ENCODE measurements at regions not wholly inside any gene's neighbourhood (a gene's known extent, or its start where the extent isn't known, plus 50 kb on each side); places are given as distances from the start of the nearest gene placed in this dataset.

DNA sequence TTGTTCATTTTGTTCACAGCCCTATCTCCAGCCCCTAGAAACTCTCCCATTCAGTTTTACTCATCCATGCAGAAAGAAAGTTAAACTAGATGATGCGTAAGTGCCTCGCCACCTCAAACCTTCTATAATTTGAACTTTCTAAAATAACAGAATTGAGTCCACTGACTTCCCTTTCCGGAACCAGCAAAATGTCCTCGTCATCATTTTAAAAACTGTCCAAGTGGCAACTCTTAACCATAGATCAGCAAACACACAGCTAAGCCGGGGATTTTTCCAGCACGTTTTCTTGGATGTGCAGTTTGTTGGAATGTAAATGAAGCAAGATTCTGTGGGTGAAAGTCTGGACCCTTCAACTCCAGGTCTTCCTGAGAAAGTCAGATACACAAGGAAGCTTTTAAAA lies 369.7 kb upstream of the ERCC4 start:
- DNase-seq (ENCODE audit: low spot score), result peak; percentile 19
- peak; percentile 70 for FAIRE-seq

DNA sequence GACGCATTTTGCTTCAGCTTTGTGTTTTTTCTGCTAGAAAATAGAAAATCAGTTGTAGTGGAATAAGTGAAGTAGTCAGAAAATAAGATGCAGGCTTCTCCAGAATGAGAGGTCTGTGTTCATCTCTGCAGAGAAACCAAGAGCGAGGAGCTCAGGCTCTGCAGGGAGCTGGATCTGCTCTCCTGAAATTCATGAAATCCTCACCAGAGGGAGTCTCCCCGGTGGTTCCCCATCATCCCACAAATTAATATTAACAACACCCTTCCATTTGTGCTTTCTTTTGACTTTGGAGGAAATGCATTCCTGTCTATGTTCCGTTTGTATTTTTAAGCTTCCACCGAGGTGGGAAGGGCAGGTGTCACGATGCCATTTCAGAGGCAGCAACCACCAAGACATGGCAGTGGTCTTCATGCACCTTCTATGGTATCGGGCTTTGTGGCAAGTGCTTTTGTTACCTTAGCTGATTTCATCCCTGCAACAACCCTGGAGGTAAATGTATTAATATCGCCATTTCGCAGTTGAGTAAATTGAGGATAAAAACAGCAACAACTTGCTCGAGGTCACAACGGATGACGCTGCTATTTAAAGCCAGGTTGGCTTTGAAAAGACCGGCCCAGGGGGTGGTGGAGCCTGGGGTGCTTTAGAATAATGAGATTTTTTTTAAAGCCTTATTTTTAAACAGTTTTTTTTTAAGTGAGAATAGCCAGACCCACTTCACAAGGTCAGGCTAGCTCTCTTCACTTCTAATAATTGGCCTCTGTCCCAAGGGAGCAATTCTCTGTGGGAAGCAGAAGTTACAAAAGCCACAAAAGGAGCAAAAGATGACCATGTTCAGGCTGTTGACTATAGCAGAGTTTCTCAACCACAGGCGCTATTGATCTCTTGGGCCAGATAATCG lies 367.6 kb upstream of the ERCC4 start:
- no peak for DNase-seq (ENCODE audit: low spot score)
- FAIRE-seq, result no peak

DNA sequence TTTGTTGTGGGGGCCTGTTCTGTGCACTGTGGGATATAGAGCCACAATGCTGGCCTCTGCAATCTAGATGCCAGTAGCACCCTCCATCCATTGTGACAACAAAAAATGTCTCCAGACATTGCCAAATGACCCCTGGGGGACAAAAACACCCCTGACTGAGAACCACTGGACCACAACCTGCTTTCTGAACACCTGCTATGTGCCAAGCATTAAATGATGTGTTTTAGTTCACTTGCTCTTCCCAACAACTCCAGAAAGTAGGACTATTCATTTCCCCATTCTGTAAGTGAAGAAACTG lies 367.0 kb upstream of the ERCC4 start:
- FAIRE-seq (no peak), DNase-seq (ENCODE audit: low spot score) (no peak)

DNA sequence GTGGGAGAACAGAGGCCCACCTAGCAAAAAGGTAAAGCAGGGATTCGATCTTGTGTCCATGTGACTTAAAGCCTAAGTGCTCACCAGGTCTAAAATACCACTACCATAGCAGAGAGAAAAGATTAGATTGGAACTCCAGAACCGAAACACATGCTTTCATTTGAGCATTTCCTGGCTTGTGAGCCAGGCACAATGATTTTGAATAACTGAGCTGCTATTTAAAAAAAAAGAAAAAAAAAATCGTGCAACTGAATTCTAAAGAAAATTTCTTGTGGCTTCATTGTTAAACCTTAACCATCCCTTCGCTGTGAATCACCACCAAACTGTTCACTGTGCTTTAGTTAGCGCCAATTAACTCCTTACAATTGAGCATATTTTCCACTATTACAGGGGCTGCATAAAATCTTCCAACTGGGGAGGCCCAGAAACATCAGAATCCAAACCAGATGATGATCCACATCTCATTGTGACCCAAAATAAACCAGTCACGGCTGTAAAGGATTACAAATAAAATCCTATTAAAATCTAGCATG lies 366.4 kb upstream of the ERCC4 start:
- DNase-seq (ENCODE audit: low spot score) (peak; percentile 31), FAIRE-seq (peak; percentile 90)

DNA sequence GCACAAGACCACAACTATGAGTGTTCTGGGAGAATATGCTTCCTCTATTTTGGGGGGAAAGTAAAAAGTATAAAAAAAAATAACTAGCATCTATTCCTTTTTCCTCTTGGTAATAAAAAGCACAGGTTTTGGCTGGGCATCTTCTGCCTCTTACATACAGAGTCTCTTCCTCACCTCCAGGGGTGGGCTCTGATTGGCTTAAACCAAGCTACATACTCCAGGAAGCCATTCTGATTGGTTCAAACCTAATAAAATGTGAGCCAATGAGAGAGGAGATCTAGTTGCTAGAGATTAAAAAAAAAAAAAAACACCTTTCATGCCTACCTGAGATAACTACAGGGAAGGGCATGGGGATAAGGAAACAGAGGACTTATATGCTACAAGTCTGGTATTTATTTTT lies 365.9 kb upstream of the ERCC4 start:
- DNase-seq (ENCODE audit: low spot score) (peak; percentile 5), FAIRE-seq (no peak)

DNA sequence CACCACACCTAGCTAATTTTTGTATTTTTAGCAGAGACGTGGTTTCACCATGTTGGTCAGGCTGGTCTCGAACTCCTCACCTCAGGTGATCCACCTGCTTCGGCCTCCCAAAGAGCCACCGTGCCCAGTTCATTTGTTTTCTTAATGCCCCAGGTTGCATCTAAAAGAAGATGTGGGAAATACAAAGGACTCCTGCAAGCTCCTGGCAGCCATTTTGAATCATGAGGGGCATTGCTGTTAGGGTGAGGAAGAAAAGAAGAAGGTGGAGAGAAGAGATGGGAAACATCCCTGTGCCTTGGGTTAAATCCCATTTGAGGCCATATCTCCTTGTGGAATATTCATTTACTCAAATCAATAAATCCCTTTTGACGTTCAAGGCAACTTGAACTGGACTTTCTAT lies 365.3 kb upstream of the ERCC4 start:
- DNase-seq (ENCODE audit: low spot score) (no peak), FAIRE-seq (no peak)

DNA sequence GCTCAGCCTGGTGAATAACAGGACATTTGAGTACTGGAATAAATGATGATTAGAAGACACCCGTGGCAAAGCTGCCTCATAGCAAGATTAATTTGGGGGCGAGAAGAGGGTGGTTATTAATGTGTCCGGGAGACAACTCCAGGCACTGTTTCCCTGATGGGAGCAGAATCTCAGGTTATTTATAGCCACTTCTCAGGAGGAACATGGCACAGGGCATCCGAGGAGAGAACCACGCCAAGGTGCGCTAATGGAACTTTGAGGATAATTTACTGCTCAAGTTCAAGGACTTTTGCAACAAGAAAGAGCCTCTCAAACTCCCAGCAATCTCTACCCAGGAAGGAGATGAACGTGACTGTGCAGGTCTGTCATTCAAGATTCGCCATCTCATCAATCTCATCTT lies 362.5 kb upstream of the ERCC4 start:
- DNase-seq (ENCODE audit: low spot score), result no peak
- FAIRE-seq, result no peak

DNA sequence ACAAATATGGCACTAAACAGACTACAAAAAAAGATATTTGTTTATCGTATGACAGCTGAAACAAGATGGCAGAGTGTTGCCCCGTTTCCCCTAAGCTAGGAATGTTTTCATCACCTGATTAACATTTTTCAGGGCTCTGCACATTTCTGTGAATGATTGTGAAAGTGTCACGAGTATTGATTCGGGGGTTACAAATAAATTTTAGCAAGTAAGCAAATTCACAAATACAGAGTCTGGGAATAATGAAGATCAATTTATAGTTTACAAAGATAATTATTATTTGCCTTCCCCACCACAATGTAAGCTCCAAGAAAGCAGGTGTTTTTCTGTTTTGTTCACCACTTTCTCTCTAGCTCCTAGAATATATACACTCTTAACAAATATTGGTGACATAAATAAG lies 361.2 kb upstream of the ERCC4 start:
- no peak for FAIRE-seq
- DNase-seq (ENCODE audit: low spot score), result no peak

DNA sequence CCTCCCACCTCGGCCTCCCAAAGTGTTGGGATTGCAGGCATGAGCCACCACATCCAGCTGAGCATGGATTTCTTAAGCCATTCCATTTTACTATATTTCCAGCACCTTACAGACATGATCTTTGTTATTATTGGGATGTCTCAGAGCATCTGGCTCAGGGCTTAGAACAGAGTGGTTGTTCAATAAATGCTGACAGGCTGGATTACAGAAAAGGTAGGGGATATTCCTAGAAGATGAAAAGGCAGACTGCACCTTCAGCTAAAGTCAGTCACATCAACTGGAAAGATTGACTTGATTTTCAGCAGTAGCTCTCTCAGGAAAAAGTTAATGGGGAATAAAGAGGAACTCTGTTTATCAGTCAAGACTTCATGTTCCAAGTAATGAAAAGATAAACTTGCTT lies 360.3 kb upstream of the ERCC4 start:
- FAIRE-seq (no peak), DNase-seq (ENCODE audit: low spot score) (no peak)

DNA sequence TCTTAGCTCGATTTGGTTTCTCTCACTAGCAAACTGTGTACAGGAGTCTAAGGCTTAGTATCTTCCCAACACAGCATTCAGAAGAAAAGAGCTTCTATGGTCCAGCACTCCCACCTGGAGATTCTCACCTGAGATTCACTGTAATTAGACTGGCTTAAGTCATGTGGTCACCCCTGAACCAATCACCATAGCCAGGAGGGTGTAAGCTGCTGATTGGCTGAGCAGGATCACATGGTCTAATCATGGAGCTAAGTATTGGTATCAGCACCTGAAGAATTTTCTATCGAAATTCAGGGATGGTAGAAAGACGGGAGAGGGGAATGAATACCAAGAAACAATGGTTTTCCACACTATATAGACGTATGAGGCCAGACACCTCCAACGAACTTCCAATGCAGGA lies 359.8 kb upstream of the ERCC4 start:
- no peak for FAIRE-seq
- no peak for DNase-seq (ENCODE audit: low spot score)

DNA sequence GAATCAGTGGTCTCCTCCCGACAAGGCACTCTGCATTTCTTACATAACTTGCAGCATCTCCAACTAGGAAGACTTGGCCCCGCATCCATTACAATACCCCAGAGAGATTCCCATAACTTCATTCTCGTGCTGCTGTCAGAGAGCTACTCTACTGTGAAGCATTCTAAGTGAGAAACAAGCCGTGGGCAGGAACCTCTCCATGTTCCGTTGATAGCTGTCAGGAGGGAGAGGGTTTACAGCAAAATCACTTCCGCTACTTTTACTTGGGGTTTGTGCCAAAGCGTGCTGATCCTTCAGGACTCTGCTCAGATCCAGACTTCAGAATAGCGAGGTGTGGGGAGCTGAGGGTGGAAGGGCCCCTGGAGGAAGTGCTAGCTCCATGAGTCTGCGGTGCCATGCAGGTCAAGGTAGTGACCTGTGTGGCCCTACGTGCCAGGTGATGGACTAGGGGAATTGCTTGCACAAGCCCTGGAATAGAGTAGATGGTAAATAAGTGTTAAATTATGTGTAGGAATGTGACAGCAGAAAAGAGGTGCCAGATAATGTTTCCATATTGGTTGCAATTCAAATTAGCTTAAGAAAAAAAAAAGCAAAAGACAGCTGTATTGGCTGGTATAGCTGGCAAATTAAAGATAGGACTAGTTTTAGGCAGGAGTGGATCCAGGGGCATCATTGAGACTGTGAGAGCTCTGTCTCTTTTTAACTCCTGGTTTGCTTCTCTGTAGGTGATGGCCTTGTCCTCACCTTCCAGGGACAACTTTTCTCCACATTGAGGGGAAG lies 358.5 kb upstream of the ERCC4 start:
- DNase-seq (ENCODE audit: low spot score) (no peak), FAIRE-seq (no peak)

DNA sequence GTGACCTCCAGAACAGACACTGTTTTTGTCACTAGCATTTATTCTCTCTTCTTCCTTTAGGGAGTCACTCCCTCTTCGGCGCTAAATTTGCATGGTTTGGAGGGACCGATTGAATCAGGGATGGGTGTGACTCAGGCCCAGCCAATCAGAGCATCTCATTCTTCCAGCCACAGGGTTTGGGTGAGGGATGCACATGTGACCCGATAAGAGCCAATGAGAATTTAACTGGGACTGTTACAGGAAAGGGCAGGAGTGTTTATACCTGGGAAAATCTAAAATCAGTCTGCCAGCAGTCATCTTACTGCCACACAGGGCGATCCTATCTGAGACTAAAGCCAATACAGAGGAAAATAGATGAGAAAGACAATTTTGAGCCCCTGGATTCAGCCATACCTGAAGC lies 351.2 kb upstream of the ERCC4 start:
- DNase-seq (ENCODE audit: low spot score), result no peak
- FAIRE-seq, result no peak

DNA sequence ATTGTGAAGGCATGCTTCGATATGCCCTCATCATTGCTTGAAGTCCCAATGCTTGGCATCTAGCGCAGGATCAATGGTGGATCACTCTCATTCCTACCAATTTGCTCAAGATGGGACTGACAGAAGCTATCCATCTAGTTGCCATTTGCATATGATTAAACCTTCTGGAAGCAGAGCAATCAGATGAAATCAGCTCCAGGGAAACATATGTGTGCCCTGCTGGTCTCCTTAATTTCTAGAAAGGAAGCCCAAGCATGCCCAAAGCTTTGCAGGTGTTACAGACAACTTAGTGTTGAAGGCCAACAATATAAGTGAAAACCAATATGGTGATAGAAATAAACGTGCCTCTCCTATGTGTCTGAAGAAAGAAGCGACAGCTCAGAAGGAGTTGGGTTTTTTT lies 350.0 kb upstream of the ERCC4 start:
- no peak for FAIRE-seq

DNA sequence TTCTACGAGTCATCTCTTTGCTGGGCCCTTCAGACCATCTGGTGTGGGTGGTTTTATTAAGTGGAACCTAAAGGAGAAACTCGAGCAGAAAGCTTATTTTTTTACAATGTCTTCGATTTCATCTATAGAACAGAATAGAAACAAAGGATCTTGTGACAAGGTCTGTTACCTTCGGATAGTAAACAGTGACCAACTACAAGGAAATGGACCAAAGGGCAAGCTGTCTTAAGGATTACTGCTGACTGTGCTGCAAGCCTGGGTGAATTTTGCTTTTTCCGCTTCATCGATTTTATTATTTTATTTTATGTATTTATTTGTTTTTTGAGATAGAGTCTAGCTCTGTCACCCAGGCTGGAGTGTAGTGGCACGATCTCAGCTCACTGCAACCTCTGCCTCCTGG lies 348.9 kb upstream of the ERCC4 start:
- FAIRE-seq (no peak), DNase-seq (ENCODE audit: low spot score) (no peak)

More for the DNA sequence above, 350.0 kb upstream of the ERCC4 start:
- DNase-seq (ENCODE audit: low spot score), result no peak

DNA sequence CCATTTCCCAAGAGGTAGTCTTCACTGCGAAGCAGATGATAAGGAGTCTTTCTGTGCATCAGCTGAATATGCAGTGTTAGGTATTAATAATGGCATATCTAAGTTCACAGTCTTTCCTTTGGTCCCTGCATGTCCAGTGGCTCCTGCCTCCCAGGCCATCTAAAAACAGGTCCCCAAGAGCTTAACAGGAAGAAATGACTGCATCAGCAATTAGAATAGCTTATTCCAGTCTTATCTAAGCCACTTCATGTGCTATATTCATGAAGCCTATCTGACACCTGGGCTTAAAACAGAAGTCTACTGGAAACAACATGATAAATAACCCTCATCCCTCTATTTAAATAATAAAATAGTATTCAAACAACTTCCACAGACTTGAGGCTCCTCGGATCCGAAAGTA lies 346.1 kb upstream of the ERCC4 start:
- DNase-seq (ENCODE audit: low spot score) (no peak), FAIRE-seq (no peak)

DNA sequence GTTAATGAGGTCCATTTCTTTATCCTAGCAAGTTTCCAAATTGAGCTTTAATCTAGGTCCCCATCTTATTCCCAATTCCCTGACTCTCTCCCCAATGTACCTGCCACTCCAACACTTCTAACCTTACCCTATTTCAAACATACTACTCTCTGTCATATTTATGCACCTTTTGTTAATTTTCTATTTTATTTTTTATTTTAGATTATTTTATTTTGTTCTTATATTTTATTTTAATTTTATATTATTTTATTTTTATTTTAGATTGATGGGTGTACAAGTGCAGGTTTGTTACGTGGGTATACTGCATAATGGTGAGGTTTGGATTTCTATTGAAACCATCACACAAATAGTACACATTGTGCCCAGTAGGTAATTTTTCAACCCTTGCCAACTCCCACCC lies 333.9 kb upstream of the ERCC4 start:
- no peak for FAIRE-seq
- DNase-seq (ENCODE audit: low spot score), result no peak

DNA sequence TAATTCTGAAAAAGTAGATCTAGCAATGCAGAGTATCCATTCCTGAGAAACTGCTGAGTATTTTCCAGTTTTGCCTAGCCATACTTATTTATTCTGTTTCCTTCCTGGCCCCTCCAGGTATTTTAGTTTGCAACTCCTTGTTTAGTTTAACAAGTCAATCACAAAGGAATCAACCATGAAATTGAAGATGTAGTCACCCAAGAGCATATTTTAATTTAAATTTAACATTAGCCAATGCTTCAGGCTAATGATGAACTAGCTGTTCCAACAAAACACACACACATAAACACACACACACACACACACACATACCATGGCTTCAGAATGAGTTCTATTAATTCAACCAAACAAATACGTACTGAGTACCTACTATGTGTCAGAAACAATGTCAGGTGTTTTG lies 332.8 kb upstream of the ERCC4 start:
- DNase-seq (ENCODE audit: low spot score) (no peak), FAIRE-seq (no peak)

DNA sequence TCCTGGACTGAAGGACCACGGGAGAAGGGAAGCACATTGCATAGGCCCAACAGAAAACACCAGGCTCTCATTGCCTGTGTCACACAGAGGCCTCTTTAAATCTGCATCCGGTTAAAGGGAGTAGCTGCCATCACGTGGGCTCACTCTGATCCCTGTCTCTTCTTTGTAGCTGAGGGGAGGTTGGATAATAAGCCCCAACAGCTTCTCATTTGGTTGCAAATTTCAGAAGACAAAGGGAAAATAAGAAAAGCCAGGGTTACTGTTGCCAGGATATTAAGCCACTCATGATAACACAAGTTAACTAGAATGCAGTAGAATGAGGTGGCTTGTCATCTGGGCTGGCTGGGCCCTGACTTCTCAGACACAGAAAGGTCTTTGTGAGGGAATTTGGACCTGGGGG lies 325.1 kb upstream of the ERCC4 start:
- FAIRE-seq (no peak), DNase-seq (ENCODE audit: low spot score) (no peak)

DNA sequence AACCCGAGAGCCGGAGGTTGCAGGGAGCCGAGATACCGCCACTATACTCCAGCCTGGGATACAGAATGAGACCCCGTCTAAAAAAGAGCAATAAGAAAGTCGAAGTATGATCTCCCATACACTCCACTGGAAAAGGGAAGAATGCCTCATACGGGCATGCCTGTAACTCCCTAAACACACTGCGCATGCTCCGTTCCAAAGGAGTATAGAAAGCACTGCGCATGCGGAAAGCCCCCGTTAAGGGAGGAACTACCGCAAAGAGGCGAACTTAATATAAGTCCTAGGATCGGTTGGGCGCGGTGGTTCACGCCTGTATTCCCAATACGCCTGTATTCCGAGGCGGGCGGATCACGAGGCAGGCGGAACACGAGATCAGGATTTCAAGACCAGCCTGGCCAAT lies 313.1 kb upstream of the ERCC4 start:
- FAIRE-seq (no peak), DNase-seq (ENCODE audit: low spot score) (no peak)

DNA sequence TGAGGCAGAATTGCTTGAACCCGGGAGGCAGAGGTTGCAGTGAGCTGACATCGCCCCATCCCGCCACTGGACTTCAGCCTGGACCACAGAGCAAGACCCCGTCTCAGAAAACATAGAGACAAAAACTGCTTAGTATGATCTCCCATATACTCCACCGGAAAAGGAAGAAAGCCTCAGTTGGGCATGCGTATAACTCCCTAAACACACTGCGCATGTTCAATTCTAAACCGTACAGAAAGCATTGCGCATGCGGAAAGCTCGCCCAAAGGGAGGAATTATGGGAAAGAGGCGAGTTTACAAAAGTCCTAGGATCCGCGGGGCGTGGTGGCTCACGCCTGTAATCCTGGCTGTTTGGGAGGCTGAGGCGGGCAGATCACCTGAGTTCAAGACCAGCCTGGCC lies 312.7 kb upstream of the ERCC4 start:
- DNase-seq (ENCODE audit: low spot score) (no peak), FAIRE-seq (no peak)

DNA sequence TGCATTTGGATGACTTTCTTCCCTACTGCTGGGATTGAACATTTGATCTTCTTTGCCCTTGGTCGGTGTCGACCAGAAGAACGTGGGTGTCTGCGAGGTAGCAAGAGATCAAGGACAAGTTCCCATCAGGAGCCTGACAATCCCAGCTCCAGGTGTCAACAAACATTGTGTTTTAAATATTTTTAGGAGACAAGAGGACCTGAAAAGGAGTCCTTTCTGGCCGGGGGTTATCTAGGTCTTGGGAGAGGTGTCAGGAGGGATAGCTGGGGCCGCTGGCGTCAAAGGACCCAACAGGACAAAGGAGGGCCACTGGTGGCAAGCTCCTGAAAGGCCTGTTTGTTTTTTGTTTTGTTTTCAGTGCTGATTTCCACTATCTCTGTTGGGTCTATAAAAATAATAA lies 308.4 kb upstream of the ERCC4 start:
- no peak for FAIRE-seq

DNA sequence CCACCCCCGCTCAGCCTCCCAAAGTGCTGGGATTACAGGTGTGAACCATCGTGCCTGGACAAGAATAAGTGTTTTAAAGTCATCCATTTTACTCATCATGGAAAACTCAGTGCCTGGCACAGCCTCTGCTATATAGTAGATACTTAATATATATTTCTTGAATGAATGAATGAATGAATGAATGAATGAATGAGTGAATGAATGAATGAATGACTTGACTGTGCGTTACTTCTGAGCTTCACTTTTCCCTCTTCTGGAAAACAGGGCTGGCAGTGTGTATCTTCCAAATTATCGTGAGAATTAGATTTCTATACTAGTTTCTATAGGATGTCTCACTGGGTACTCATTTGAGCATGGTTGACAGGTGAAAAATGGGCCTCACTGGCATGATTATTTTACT lies 307.3 kb upstream of the ERCC4 start:
- FAIRE-seq (no peak), DNase-seq (ENCODE audit: low spot score) (no peak)

More for the DNA sequence above, 308.4 kb upstream of the ERCC4 start:
- no peak for DNase-seq (ENCODE audit: low spot score)

DNA sequence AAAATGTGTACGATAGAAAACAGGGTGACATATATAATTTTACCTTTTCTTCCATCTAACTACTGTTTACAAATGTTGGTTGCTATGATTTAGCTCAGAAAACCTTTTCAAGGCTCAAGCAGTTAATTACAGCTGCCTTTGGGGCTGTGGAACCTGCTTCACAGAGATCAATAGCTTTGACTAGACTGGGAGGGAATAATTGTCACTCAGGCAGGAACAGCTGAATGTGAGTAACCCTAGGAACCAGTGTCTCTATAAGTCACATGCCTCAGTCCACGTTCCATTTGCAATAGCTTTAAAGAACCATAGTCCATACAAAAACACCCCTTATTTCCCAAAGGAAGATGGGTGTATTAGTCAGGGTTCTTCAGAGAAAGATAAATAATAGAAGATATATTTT lies 306.8 kb upstream of the ERCC4 start:
- no peak for FAIRE-seq
- DNase-seq (ENCODE audit: low spot score), result no peak
